Activated CD4-positive, alpha-beta T cell treated with anti-CD3 and anti-CD28 coated beads, Interleukin-2, amount 10 ng/mL, durations not matched to agents 24 days and 14 days (primary cell): ENCODE measurements at regions not wholly inside any gene's neighbourhood (a gene's known extent, or its start where the extent isn't known, plus 50 kb on each side); places are given as distances from the start of the nearest gene placed in this dataset.

Experiments
- DNase-seq: peaks from one replicate; pipeline ENCODE4 v3.0.0; 2022
- H3K27ac Mint-ChIP-seq: one replicate; pipeline ENCODE4 v1.8.0; 2022; ENCODE audit warnings: mild to moderate bottlenecking, mixed read lengths
- H3K27me3 Mint-ChIP-seq: one replicate; pipeline ENCODE4 v1.8.0; 2022; ENCODE audit warnings: mixed read lengths
- H3K36me3 Mint-ChIP-seq: one replicate; pipeline ENCODE4 v1.8.0; 2022; ENCODE audit warnings: low read depth, mild to moderate bottlenecking, mixed read lengths
- H3K4me1 Mint-ChIP-seq: one replicate; pipeline ENCODE4 v1.8.0; 2021; ENCODE audit warnings: mixed read lengths
- H3K4me3 Mint-ChIP-seq: one replicate; pipeline ENCODE4 v1.8.0; 2022; ENCODE audit warnings: mild to moderate bottlenecking, moderate library complexity, mixed read lengths
- H3K9me3 Mint-ChIP-seq: one replicate; pipeline ENCODE4 v1.8.0; 2021; ENCODE audit warnings: mixed read lengths
- intact Hi-C: fragments of 100-400 bp; cut with micrococcal nuclease; formaldehyde crosslinking; loops from one replicate; pipeline ENCODE4 v1.15.1; 2023

GRCh38 chr1:90650401-90650800, 66.7 kb downstream of the BARHL2 start:
- no peak for DNase-seq
- H3K4me1 Mint-ChIP-seq, result no peaks in the 10 kb centered on the region
- intact Hi-C loops, result no loop called here
- H3K4me3 Mint-ChIP-seq, result no peak overlapping the region
- H3K27me3 Mint-ChIP-seq, result peaks cover 4% of the 10 kb centered on the region
- H3K36me3 Mint-ChIP-seq, result no peaks in the 10 kb centered on the region
- H3K27ac Mint-ChIP-seq, result no peak overlapping the region
- peaks cover 3% of the 10 kb centered on the region for H3K9me3 Mint-ChIP-seq

DNA sequence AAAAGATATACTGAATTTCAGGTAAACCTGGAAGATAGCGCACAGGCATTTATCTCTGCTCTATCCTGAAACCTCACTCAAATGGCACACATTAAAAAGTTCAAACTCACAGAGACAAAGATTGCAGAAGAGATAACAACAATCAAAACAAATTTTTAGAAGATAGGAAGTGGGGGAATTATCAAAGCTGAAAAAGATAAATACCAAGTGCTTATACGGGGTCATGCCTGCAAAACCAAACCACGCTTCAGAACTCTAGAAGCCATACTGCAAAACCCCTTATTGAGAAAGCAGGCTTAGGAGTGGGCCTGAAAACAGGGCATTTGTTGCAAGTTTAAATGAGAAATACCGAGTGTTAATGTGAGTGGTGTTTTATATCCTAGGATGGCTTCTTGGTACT, 76.8 kb downstream of the BARHL2 start:
- Mint-ChIP-seq H3K27ac (no peak overlapping the region), H3K36me3 (no peaks in the 10 kb centered on the region), H3K4me3 (no peak overlapping the region), H3K4me1 (no peaks in the 10 kb centered on the region), H3K27me3 (no peaks in the 10 kb centered on the region), H3K9me3 (no peaks in the 10 kb centered on the region)
- intact Hi-C loops, result no loop called here
- no peak for DNase-seq

- no peaks in the 10 kb centered on the region for H3K27me3 Mint-ChIP-seq
- intact Hi-C loops, result no loop called here
- H3K4me3 Mint-ChIP-seq, result no peak overlapping the region
- H3K36me3 Mint-ChIP-seq, result no peaks in the 10 kb centered on the region
- H3K4me1 Mint-ChIP-seq, result no peaks in the 10 kb centered on the region
- H3K27ac Mint-ChIP-seq, result no peak overlapping the region
- no peaks in the 10 kb centered on the region for H3K9me3 Mint-ChIP-seq
- no peak for DNase-seq
These were observed 94.4 kb downstream of the BARHL2 start for GRCh38 chr1:90622666-90623065.

- intact Hi-C loops, result no loop called here
- Mint-ChIP-seq H3K27me3 (no peaks in the 10 kb centered on the region), H3K4me3 (no peak overlapping the region), H3K36me3 (no peaks in the 10 kb centered on the region), H3K9me3 (no peaks in the 10 kb centered on the region), H3K4me1 (no peaks in the 10 kb centered on the region), H3K27ac (no peak overlapping the region)
- DNase-seq, result no peak
These were observed 95.1 kb downstream of the BARHL2 start for GRCh38 chr1:90621986-90622385.

- Mint-ChIP-seq H3K4me3 (no peak overlapping the region), H3K36me3 (no peaks in the 10 kb centered on the region), H3K9me3 (no peaks in the 10 kb centered on the region)
These were observed 100.7 kb downstream of the BARHL2 start for GRCh38 chr1:90616395-90616794.

GRCh38 chr1:90614872-90615271, 102.2 kb downstream of the BARHL2 start:
- DNase-seq, result no peak
- no peaks in the 10 kb centered on the region for H3K9me3 Mint-ChIP-seq
- no peaks in the 10 kb centered on the region for H3K36me3 Mint-ChIP-seq
- no peak overlapping the region for H3K4me3 Mint-ChIP-seq
- intact Hi-C loops, result no loop called here
- peaks cover 2% of the 10 kb centered on the region for H3K27me3 Mint-ChIP-seq
- no peak overlapping the region for H3K27ac Mint-ChIP-seq
- no peaks in the 10 kb centered on the region for H3K4me1 Mint-ChIP-seq

More at GRCh38 chr1:90616395-90616794, 100.7 kb downstream of the BARHL2 start:
- Mint-ChIP-seq H3K27ac (no peak overlapping the region), H3K4me1 (no peaks in the 10 kb centered on the region), H3K27me3 (peaks cover 2% of the 10 kb centered on the region)
- intact Hi-C loops, result no loop called here
- DNase-seq, result no peak

GRCh38 chr1:90613371-90613770, 103.7 kb downstream of the BARHL2 start:
- H3K4me3 Mint-ChIP-seq, result no peak overlapping the region
- no peaks in the 10 kb centered on the region for H3K9me3 Mint-ChIP-seq

GRCh38 chr1:90612033-90612432, 105.1 kb downstream of the BARHL2 start:
- Mint-ChIP-seq H3K9me3 (no peaks in the 10 kb centered on the region), H3K27ac (no peak overlapping the region), H3K36me3 (no peaks in the 10 kb centered on the region), H3K4me3 (no peak overlapping the region), H3K27me3 (peaks cover 2% of the 10 kb centered on the region), H3K4me1 (no peaks in the 10 kb centered on the region)
- DNase-seq, result no peak
- intact Hi-C loops, result no loop called here

More at GRCh38 chr1:90613371-90613770, 103.7 kb downstream of the BARHL2 start:
- intact Hi-C loops, result no loop called here
- no peak for DNase-seq
- no peak overlapping the region for H3K27ac Mint-ChIP-seq
- no peaks in the 10 kb centered on the region for H3K4me1 Mint-ChIP-seq
- peaks cover 2% of the 10 kb centered on the region for H3K27me3 Mint-ChIP-seq
- no peaks in the 10 kb centered on the region for H3K36me3 Mint-ChIP-seq

- Mint-ChIP-seq H3K27me3 (no peaks in the 10 kb centered on the region), H3K4me1 (no peaks in the 10 kb centered on the region), H3K4me3 (no peak overlapping the region), H3K36me3 (no peaks in the 10 kb centered on the region), H3K27ac (no peak overlapping the region), H3K9me3 (no peaks in the 10 kb centered on the region)
- intact Hi-C loops, result no loop called here
- no peak for DNase-seq
These were observed 109.4 kb downstream of the BARHL2 start for GRCh38 chr1:90607736-90608135.

DNA sequence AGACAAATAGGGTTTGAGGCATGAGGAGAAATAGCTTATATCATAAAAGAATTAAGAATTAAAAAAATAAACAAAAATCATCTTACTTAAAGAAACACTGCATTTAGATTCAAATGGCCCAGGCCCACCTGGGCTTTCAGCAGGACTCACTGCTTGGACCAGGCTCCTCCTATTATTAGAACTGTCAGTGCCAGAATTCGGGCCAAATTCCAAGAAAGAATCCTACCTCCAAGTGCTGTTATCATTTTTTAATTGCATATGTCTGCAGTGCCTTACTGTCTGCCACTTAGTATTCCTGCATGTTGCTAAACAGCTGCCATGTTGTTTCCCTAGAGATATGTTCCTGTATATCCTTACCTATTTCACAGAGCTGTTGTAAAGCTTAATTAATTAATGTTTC, 112.0 kb downstream of the BARHL2 start:
- Mint-ChIP-seq H3K4me1 (no peaks in the 10 kb centered on the region), H3K4me3 (no peak overlapping the region), H3K27me3 (no peaks in the 10 kb centered on the region), H3K27ac (no peak overlapping the region), H3K9me3 (no peaks in the 10 kb centered on the region), H3K36me3 (no peaks in the 10 kb centered on the region)
- no peak for DNase-seq
- intact Hi-C loops, result no loop called here

GRCh38 chr1:90593312-90593711, 123.8 kb downstream of the BARHL2 start:
- intact Hi-C loops, result no loop called here
- H3K36me3 Mint-ChIP-seq, result no peaks in the 10 kb centered on the region
- no peak overlapping the region for H3K4me3 Mint-ChIP-seq
- no peak overlapping the region for H3K27ac Mint-ChIP-seq
- no peaks in the 10 kb centered on the region for H3K27me3 Mint-ChIP-seq
- DNase-seq, result no peak
- H3K4me1 Mint-ChIP-seq, result no peaks in the 10 kb centered on the region
- peaks cover 3% of the 10 kb centered on the region for H3K9me3 Mint-ChIP-seq

DNA sequence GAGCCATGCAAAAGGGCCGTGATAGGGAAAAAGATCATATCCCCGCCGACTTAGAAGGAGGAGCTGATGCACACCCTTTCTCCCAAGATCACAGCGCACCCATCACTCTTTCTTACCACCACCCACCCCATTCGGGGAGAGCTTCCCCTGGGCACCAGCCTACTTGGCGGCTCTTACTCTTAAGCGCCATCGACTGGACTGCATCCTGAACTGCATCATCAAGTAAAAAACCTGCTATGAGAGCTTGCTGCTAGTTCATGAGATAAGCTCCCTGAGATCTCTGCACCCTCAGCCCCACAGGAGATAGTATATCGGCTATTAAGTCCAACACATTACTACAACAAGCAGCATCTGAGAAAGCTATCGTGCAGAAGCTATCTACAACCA, 125.1 kb downstream of the BARHL2 start:
- H3K36me3 Mint-ChIP-seq, result no peaks in the 10 kb centered on the region
- H3K4me3 Mint-ChIP-seq, result no peak overlapping the region
- no peaks in the 10 kb centered on the region for H3K4me1 Mint-ChIP-seq
- intact Hi-C loops, result no loop called here
- no peak for DNase-seq
- peaks cover 3% of the 10 kb centered on the region for H3K9me3 Mint-ChIP-seq
- H3K27ac Mint-ChIP-seq, result no peak overlapping the region
- H3K27me3 Mint-ChIP-seq, result no peaks in the 10 kb centered on the region

- intact Hi-C loops, result no loop called here
- H3K4me3 Mint-ChIP-seq, result no peak overlapping the region
- no peaks in the 10 kb centered on the region for H3K4me1 Mint-ChIP-seq
- H3K9me3 Mint-ChIP-seq, result peaks cover 3% of the 10 kb centered on the region
- no peaks in the 10 kb centered on the region for H3K27me3 Mint-ChIP-seq
- DNase-seq, result no peak
- no peaks in the 10 kb centered on the region for H3K36me3 Mint-ChIP-seq
- no peak overlapping the region for H3K27ac Mint-ChIP-seq
These were observed 125.6 kb downstream of the BARHL2 start for GRCh38 chr1:90591355-90591969.

DNA sequence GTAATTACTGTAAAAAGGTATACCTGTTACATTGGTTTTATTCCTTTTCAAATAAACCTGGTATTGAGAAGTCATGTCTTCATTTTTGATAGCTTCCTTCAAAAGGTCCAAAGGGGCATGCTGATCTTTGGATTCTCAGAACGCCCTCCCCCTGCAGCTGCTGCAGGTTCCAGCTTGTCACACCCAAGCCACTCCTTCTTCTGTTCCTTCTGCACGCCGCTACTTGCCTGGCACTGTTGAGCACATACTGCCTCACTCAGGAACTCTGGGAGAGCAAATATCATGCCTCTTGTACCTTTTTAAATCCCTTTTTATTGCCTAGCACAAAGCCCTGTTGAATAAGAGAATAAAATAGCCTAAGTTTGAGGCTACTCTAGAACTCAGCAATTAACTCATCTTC, 136.9 kb downstream of the BARHL2 start:
- Mint-ChIP-seq H3K36me3 (no peaks in the 10 kb centered on the region), H3K4me3 (no peak overlapping the region), H3K27ac (no peak overlapping the region), H3K4me1 (no peaks in the 10 kb centered on the region), H3K27me3 (no peaks in the 10 kb centered on the region), H3K9me3 (no peaks in the 10 kb centered on the region)
- no peak for DNase-seq
- intact Hi-C loops, result no loop called here

GRCh38 chr1:90579212-90579802, 137.8 kb downstream of the BARHL2 start:
- no peaks in the 10 kb centered on the region for H3K4me1 Mint-ChIP-seq
- intact Hi-C loops, result no loop called here
- H3K36me3 Mint-ChIP-seq, result no peaks in the 10 kb centered on the region
- no peaks in the 10 kb centered on the region for H3K27me3 Mint-ChIP-seq
- H3K4me3 Mint-ChIP-seq, result no peak overlapping the region
- no peak for DNase-seq
- no peaks in the 10 kb centered on the region for H3K9me3 Mint-ChIP-seq
- no peak overlapping the region for H3K27ac Mint-ChIP-seq
